Bone marrow (tissue), 2 donors: ENCODE measurements at regions not wholly inside any gene's neighbourhood (a gene's known extent, or its start where the extent isn't known, plus 50 kb on each side); places are given as distances from the start of the nearest gene placed in this dataset.

Experiments used
- DNase-seq, 2 donors: peaks; one replicate each; lab custom pipeline; 2025; lab: John Stamatoyannopoulos, UW

DNA sequence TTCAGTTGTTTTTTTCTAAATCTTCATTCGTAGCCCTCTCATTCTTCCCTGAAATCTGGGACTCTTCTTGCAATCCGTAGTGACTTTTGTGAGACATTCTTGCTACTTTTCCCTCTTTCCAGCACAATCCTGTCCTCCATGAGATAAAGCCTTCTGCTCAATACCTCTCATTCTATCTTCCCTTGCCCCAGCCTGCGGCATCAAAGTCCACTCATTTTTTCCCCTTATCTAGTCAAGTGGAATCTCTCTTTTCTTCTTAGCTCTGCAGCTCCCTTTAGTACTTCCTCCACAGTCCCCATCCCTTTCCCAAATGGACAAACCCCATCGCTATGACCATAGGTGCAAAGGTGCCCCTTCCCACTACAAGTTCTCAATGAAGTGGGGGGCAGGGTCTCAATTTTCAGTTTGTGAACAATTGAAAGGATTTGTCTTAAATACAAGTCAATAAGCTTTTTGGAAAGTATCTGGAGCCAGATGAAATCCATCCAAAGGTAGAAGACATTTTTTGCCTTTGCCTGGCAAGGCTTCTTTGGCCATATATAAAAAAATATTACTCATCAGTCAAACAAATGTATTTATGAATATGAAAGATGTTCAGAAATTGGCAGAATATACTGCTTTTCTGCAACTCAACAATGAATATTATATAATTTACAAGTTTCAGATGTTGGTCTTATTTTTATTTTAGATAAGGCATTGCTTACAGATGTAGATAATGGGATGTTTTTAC lies 179.4 kb downstream of the SNAPC1 start:
- DNase-seq: no peak

DNA sequence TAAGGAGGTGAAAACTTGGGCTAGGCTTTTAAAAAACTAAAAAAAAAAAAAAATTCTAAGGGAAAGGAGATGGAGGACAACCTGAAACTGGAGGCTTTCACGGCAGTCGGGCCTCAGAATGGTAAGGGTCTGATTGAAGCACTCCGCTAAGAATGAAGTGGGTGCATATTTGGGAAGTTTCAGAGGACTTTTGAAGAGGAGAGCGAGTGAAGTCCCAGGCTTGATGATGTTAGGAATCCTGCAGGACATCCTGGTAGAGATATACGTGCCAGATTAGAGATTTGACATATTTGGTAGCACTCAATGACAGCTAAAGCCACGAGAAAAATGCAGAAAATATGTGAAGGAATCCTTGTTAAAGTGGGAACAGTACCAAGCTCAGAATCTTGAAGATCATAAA lies 186.2 kb downstream of the SNAPC1 start:
- DNase-seq: no peak

DNA sequence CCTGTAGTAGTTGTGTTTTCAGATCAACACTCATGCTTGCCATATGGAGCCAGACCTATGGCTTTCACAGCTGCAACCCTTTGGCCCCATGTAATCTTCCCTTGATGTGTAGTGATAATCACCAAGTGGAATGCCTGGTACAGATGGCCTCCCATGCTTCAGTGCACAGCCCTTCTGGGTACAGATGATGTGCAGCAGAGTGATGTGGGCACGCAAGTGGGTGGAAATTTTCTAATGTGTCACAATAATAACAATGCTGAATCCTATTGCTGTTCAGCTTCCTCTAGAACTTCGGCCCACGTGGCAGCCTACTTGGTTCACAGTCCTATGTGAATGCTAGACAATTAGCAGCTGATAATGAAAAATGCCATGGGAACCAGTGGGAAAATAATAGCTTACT lies 188.1 kb downstream of the SNAPC1 start:
- no peak for DNase-seq

DNA sequence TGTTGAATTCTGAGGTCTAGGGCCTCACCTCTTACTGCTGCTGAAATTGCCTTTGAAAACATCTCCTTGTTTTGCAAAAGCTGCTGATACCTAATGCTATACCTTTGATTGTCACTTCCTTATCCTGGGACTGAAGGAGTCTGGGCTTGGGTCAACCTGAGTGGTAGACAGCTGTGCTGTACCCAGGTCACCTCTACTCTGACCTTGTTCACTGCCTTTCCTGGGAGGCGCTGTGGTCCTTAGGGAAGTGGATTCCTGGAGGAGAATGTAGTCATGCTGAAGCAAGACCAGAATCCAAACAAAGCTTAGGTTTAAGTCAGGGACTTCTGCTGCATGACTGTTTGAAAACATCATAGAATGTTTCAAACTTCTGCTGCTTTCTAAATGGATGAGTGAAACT lies 191.4 kb downstream of the SNAPC1 start:
- no peak for DNase-seq

DNA sequence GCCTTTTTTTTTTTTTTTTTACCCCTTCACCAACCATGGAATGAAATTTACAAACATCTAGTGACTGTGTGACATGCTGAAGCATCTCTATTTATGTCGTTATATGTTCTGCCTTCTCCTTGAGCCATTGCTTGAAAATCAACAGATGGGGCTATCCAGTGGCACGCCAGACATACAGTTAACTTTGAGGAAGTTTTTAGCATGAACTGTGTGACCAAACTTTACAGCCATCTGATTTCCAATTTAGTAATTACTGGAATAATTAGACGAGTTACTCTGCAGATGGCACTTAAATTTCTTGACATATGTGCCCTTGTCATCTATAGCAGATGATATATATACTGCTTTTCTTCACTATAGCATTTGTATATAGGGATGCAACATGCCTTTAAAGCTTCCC lies 192.1 kb downstream of the SNAPC1 start:
- DNase-seq: no peak

DNA sequence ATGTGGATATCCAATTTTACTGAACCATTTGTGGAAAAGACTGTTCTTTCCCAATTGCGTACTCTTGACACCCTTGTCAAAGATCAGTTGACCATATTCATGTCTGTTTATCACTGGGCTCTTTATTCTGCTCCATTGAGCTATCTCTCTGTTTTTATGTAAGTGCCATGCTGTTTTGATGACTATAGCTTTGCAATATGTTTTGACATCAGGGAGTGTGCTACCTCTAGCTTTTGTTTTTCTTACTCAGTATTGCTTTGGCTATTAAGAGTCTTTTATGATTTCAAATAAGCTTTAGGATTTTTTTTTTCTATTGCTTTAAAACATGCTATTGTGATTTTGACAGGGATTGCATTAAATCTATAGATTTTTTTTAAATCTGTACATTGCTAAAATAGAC lies 194.3 kb downstream of the SNAPC1 start:
- DNase-seq: no peak

DNA sequence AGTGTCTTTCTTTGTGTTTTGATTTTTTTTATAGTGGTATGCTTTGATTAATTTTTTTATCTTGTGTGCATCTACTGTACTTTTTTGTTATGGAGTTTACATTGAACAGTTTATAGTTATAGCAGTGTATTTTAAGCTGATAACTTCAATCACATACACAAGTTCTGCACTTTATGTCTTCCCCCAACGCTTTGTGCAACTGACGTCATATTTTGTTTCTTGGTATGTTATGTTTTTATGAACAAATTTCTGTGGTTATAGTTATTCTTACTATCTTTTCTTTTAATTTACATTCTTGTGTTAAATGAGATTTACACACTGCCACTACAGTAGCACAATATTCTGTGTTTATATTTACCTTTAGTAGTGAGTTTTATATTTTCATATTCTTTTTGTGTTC lies 197.1 kb downstream of the SNAPC1 start:
- DNase-seq: no peak

DNA sequence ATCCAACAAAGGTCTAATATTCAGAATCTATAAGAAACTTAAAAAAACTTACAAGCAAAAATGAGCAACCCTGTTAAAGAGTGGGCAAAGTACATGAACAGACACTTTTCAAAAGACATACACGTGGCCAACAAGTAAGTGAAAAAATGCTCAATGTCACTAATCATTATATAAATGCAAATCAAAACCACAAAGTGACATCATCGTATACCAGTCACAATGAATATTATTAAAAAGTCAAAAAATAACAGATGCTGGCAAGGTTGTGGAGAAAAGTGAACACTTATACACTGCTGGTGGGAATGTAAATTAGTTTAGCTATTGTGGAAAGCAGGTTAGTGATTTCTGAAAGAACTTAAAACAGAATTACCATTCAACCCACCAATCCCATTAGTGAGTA lies 199.1 kb downstream of the SNAPC1 start:
- no peak for DNase-seq

DNA sequence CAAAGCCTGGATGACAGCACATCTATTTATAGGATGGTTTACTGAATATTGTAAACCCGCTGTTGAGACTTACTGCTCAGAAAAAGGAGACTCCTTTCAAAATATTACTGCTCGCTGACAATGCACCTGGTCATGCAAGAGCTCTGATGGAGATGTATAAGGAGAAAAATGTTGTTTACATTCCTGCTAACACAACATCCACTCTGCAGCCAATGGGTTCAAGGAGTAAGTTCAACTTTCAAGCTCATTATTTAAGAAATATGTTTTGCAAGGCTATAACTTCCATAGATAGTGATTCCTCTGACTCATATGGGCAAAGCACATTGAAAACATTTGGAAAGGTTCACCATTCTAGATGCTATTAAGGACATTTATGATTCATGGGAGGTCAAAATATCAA lies 201.7 kb downstream of the SNAPC1 start:
- no peak for DNase-seq

DNA sequence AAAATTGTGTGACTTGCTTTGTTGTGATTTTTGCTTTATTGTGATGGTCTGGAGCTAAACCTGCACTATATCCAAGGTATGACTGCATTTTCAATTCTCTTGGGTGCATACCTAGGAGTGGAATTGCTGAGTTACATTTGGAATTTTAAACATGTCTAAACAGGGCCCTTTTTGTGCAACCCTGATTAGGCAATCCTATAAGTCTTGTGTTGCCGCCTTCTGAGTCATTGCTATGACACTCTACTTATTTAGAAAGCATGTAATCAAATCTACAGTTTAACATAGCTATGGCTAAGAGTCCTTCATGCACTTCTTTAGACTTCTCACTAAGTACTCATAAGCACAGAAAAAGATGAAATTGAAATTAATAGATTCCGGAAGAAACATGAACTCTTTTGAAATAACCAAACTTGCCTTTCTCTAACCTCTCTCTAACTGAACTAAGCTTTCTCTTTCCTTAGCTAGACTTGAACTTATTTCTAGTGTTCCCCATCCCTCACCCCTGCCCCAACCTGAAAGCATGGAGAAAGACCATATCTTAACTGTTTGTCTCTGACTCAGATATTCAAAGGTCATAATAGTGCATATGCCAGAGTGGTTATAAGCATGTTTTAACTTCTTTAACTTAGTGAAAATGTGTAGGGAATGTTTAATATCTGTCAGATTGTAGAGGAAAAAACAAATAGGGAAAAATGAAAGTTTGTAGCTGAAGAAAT lies 203.0 kb downstream of the SNAPC1 start:
- DNase-seq: no peak

DNA sequence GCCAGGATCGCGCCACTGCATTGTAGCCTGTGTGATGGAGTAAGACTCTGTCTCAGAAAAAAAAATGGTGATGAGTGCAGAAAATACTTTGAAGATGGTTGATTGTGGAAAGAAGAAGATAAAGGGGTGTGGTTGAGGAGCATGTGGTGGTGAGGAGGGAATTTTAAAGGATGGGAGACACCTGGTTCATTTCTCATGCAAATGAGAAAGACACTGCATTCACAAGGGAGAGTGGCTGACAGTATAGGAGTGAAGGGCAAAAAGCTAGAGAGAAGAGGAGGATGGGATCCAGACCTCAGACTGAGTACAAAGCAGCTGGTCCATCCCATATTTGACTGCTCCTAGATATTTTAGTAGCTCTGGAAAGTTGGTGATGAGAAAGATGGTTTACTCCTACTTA lies 206.0 kb downstream of the SNAPC1 start:
- DNase-seq: no peak

DNA sequence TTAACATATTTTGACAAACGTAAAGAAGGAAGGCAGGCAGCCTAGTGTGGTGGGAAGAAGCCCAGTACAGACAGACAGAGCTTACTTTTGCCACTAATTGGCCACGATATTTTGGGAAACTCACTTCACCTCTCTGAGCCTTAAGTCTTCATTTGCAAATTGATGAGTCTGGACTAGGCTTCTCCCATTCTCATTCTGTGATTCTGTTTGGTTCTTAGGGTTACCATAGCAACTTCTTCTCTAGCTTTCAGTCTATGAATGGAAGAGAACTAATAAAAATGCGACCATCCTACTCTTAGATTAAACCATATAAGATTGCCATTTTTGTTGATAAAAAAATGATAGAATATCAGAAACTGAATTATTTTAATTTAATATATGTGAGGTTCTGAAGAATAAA lies 210.5 kb downstream of the SNAPC1 start:
- no peak for DNase-seq

DNA sequence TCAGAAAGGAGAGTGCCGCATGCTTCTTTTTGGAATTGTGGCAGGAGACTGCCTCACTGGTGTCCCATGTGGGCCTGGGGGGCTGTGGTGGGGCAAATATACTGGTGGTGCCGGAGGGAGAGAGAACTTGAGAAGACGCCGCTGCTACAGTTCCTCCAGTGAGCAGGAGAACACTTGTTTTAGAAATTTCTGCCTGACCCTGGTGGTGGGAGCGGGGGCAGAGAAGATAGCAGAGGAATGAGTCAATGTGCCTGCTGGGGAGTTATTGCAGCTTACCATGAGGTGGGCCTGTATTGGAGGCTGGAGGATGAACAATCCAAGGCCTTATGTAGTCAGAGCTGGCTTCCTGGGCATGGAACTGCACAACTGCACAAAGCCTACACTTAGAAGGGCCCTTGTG lies 211.8 kb downstream of the SNAPC1 start:
- no peak for DNase-seq

DNA sequence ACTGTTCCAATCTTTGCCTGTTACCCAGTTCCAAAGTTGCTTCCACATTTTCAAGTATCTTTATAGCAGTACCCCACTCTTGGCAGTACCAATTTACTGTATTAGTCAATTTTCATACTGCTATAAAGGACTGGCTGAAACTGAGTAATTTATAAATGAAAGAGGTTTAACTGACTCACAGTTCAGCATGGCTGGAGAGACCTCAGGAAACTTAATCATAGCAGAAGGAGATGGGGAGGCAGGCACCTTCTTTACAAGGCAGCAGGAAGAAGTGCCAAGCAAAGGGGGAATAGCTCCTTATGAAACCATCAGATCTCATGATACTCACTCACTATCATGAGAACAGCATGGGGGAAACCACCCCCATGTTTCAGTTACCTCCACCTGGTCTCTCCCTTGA lies 215.0 kb downstream of the SNAPC1 start:
- DNase-seq: no peak

DNA sequence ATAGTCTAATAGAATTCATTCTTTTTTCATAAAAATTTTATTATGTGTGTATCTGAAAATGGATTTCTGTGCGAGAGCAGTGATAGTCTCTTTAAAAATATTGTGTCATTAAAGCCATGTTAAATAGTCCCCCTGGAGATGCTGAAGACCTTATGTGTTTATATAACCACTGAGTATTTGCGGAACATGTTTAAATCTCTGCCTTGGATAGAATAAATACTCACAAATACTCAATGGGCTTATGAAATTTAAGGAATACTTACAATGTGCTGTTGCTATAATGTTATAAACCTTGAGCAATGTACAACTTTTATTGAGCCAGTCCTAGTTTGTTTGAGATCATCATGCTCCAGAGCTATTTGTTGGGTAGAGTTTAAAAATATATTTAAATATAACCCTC lies 226.0 kb downstream of the SNAPC1 start:
- no peak for DNase-seq

DNA sequence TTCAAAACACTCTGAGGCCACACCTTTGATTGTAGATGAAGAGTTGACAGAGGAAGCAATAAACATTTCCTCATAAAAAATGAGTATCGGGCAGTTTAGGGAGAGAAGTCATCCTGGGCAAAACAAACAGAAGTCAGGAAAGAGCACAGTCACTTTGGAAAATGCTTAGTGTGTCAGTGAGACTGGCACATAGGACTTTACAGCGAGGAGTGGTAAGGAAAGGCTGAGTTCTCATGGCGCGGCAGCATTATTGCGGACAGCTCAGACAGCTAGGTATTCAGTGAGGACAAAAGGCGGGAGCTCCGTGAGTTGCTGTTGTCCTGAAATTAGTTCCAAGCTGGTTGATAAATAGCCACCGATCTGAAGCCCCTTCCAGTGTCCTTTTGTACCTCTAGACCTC lies 229.9 kb downstream of the SNAPC1 start:
- DNase-seq: no peak

DNA sequence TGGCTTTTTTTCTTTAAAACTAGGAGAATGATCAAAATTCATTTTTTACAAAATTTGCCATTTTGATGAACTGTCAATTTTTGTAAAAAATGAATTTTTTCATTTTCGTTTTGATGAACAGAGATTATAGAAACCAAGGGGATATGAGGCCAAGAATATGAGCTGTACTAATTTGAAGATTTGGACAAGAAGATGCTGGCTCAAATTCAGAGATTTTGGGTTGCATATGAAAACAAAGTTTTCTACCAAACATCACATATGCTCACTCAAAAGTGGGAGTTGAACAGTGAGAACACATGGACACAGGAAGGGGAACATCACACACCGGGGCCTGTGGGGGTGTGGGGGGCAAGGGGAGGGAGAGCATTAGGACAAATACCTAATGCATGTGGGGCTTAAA lies 230.7 kb downstream of the SNAPC1 start:
- DNase-seq: no peak

DNA sequence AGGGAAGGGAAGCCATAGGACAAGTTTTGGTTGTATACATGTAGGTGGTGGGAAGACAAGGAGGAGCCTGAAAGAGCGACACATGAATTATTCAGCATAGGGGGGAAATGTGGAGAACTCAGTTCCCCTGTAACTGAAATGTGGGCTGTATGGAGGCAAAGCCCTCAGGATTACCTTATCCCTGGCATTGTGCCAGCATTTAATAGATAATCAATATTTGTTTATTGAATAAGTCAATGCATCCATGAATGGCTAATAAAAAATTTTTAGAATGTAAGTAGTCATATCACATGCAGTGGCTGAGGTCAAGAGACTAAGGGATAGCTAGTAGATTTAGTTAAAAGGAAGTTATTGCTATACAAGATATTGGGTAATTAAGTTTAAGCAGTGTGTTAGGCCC lies 232.4 kb downstream of the SNAPC1 start:
- DNase-seq: no peak

DNA sequence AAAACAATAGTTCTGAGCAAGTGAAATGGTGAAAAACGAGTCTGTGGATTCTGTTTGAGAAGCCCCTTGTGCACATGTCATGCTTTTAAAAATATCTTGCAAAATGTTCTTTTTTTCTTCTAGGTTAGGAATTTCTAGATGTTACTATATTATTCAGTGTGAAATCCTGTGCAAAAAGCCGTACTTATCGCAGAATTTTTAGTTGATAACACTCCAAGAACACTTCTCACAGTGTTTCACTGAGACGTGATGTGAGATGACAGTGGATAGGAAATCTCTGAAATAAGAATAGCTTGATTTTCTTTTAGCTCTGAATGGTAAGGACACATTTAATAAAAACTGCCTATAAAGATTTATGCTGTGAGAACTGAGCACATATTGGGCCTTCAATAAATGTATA lies 234.5 kb downstream of the SNAPC1 start:
- no peak for DNase-seq

DNA sequence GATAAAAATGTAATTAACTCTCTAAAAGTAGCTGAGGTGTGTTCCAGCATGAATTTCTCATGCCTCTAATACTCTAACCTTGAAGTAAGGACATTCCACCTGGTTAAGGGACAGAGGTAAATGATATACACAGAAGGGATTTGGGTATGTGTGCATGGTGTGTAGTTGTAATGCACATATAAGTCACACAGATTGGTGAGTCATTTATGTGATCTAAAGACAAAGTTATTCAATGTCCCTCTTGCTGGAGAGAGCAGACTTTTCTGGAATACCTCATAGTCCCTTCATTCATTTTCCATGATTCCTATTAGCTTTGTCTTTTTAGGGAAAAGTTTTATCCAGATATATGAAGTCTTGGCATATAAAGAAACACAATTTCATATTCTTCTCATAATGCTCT lies 234.9 kb downstream of the SNAPC1 start:
- DNase-seq: no peak

DNA sequence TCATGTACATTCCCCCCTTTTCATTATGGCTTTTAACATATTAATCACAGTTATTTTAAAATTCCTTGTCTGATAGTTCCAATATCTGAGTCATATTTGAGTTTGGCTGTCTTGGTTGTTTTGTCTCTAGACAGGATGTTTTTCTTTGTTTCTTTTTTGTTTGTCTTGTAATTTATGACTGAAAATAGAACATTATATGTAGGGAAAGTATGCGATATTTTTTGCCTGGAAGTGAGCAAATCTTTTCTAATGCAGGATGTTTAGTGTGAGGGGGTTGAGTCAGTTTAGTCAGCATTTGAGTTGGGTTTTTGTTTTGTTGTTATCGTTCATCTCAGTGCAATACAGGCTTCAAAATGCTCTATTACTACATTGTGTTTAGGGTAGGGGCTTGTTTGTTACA lies 239.7 kb downstream of the SNAPC1 start:
- no peak for DNase-seq

DNA sequence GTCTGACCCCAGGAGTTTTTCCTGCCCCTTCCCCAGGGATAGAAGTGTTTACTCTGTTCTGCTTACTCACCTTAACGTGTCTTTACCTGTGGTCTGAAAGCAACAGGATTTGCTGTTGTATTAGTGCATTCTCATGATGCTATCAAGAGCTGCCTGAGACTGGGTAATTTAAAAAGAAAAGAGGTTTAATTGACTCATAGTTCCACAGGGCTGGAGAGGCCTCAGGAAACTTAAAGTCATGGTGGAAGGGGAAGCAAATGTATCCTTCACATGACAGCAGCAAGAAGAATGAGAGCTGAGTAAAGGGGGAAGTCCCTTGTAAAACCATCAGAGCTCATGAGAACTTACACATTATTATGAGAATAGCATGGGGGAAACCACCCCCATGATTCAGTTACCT lies 240.4 kb downstream of the SNAPC1 start:
- no peak for DNase-seq

DNA sequence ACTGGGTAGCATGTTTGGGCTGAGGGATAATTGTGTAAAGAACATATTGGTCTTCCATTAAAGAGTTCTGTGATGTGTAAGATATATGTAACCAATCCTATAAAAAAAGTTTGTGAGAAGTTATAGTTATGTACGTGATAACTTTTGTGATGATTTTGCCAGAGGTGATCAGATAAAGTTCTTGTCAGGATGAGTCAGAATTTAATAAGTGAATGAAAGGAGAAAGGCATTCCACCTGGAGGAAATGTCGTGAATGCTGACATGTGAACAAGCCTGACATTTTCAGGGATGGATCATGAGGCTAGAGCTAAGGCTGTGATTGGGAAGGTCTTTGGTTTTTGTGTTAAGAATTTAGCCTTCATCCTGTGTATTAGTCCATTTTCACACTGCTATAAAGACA lies 241.5 kb downstream of the SNAPC1 start:
- no peak for DNase-seq

DNA sequence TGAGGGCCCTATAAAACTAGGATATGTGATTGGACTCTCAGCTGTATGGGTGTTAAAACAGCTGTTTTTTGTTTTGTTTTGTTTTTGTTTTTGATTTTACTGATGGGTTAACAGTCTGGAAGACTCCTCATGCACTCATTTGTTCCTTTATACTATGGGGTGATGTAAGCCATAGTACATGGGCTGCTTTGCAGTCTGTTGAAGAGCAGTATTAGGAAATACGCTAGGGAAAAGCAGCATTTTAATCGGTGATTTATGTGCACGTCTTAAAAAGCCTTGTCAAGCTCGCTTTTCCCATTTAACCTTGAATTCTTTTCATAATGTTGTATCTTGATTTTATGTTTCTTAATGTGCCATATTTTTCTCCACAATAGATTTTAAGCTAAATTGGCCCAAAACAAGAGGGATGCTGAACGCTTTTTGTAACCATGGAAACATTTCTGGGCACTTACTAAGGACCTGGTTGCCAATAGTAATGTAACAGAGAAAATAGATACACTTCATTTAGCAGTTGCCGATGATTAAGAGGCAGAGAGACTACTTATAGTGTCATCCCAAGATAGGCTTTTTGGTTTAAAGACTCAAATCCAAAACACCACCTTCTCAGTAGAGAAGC lies 244.0 kb downstream of the SNAPC1 start:
- DNase-seq: no peak
